H1 (cell line): ENCODE measurements at regions not wholly inside any gene's neighbourhood (a gene's known extent, or its start where the extent isn't known, plus 50 kb on each side); places are given as distances from the start of the nearest gene placed in this dataset.

Experiments
- CTCF ChIA-PET: fragments of 300-600 bp; sonication (Branson Sonifier 250); formaldehyde crosslinking; loops from one replicate; lab custom pipeline; 2021; ENCODE audit not compliant: partially characterized antibody; lab: Charles Lee
- POLR2A ChIA-PET: fragments of 300-600 bp; sonication (Branson Sonifier 250); formaldehyde crosslinking; loops from one replicate; lab custom pipeline; 2021; ENCODE audit warnings: inconsistent platforms; ENCODE audit not compliant: partially characterized antibody; lab: Charles Lee
- DNase-seq, 2 experiments: peaks; one replicate each; pipeline versions ENCODE4 v3.0.0 to v3.0.0-alpha.2; 2010 to 2022; ENCODE audit warnings: low spot score in 2 of 2, low read depth in 1 of 2, mixed read lengths in 1 of 2
- FAIRE-seq: peaks from 2 replicates; lab custom pipeline; 2011; peaks lifted over from hg19 to GRCh38; lab: Jason Lieb, UNC
- H2AFZ ChIP-seq: 2 replicates; pipeline ENCODE4 v1.8.1; 2012; ENCODE audit warnings: low read length, inconsistent platforms
- H2AK5ac ChIP-seq: 2 replicates; pipeline ENCODE4 v1.6.1; 2013; ENCODE audit warnings: low read depth, low read length
- H2BK120ac ChIP-seq: replicated peaks from 2 replicates; pipeline ENCODE3; 2013; ENCODE audit warnings: low read depth, low read length, inconsistent platforms
- H2BK12ac ChIP-seq: 2 replicates; pipeline ENCODE4 v1.6.1; 2013; ENCODE audit warnings: low read depth, low read length
- H2BK15ac ChIP-seq: 2 replicates; pipeline ENCODE4 v1.6.1; 2013; ENCODE audit warnings: low read length
- H2BK20ac ChIP-seq: 2 replicates; pipeline ENCODE4 v1.6.1; 2013; ENCODE audit warnings: low read length
- H2BK5ac ChIP-seq: 2 replicates; pipeline ENCODE4 v1.6.1; 2013; ENCODE audit warnings: low read depth, low read length
- H3K14ac ChIP-seq: 2 replicates; pipeline ENCODE4 v1.6.1; 2013; ENCODE audit warnings: inconsistent platforms; ENCODE audit not compliant: insufficient read length
- H3K18ac ChIP-seq: 2 replicates; pipeline ENCODE4 v1.6.1; 2013; ENCODE audit warnings: low read length; ENCODE audit errors: extremely low read depth
- H3K23ac ChIP-seq: 2 replicates; pipeline ENCODE4 v1.6.1; 2013; ENCODE audit warnings: inconsistent platforms; ENCODE audit not compliant: insufficient read length
- H3K23me2 ChIP-seq: 2 replicates; pipeline ENCODE4 v1.6.1; 2013; ENCODE audit warnings: low read depth, low read length
- H3K27ac ChIP-seq: 2 replicates; pipeline ENCODE4 v1.6.1; 2011; ENCODE audit warnings: low read depth, low read length, inconsistent platforms
- H3K27me3 ChIP-seq, 4 experiments: replicated peaks in 1 of 4; 1 replicate in 1 of 4; 2 replicates in 3 of 4; pipeline versions ENCODE4 v1.6.1 to v1.8.1; 2011 to 2013; ENCODE audit warnings: low read length in 3 of 4, mild to moderate bottlenecking in 3 of 4, inconsistent platforms in 2 of 4, mixed read lengths in 2 of 4, moderate library complexity in 1 of 4; ENCODE audit not compliant: control insufficient read depth in 3 of 4, insufficient read depth in 3 of 4; ENCODE audit errors: extremely low read depth in 1 of 4
- H3K36me3 ChIP-seq, 4 experiments: 2 replicates each; pipeline versions ENCODE4 v1.6.1 to v1.8.1; 2011 to 2013; ENCODE audit warnings: mild to moderate bottlenecking in 4 of 4, low read length in 3 of 4, moderate library complexity in 2 of 4, control low read depth in 1 of 4, inconsistent platforms in 1 of 4; ENCODE audit not compliant: insufficient read depth in 4 of 4, control insufficient read depth in 2 of 4
- H3K4ac ChIP-seq: replicated peaks from 2 replicates; pipeline ENCODE3; 2013; ENCODE audit warnings: low read length, low read depth, mixed read lengths, inconsistent platforms; ENCODE audit not compliant: insufficient read length
- H3K4me1 ChIP-seq, 4 experiments: replicated peaks in 1 of 4; 1 replicate in 1 of 4; 2 replicates in 3 of 4; pipeline versions ENCODE4 v1.6.1 to v1.8.1; 2011 to 2013; ENCODE audit warnings: low read length in 3 of 4, inconsistent platforms in 2 of 4, mixed read lengths in 1 of 4; ENCODE audit not compliant: insufficient read depth in 4 of 4, control insufficient read depth in 3 of 4
- H3K4me2 ChIP-seq, 2 experiments: 2 replicates each; pipeline versions ENCODE4 v1.6.1 to v1.8.1; 2011 to 2013; ENCODE audit warnings: low read depth in 2 of 2, low read length in 2 of 2, control low read depth in 1 of 2, inconsistent platforms in 1 of 2, mild to moderate bottlenecking in 1 of 2; ENCODE audit not compliant: insufficient read depth in 1 of 2
- H3K4me3 ChIP-seq, 4 experiments: fragments of 200-600, 300-600 bp in 1 of 4; sonication (generic), shearing (Covaris generic), sonication (Bioruptor Twin) in 1 of 4; 2 replicates each; pipeline versions ENCODE4 v1.5.1 to v1.8.1; 2011 to 2016; ENCODE audit warnings: low read length in 4 of 4, low read depth in 3 of 4, control low read depth in 2 of 4, inconsistent platforms in 2 of 4, mild to moderate bottlenecking in 2 of 4, mixed read lengths in 1 of 4, moderate library complexity in 1 of 4; ENCODE audit not compliant: insufficient read depth in 2 of 4; ENCODE audit errors: extremely low read depth in 1 of 4
- H3K56ac ChIP-seq: replicated peaks from 2 replicates; pipeline ENCODE3; 2013; ENCODE audit warnings: low read depth, mild to moderate bottlenecking, mixed read lengths, low read length, inconsistent platforms; ENCODE audit not compliant: insufficient read length
- H3K79me1 ChIP-seq: 2 replicates; pipeline ENCODE4 v1.6.1; 2013; ENCODE audit warnings: low read depth, low read length, control low read depth
- H3K79me2 ChIP-seq, 2 experiments: 2 replicates each; pipeline versions ENCODE4 v1.6.1 to v1.8.1; 2012 to 2013; ENCODE audit warnings: low read length in 2 of 2, mild to moderate bottlenecking in 2 of 2, inconsistent platforms in 1 of 2; ENCODE audit not compliant: insufficient read depth in 2 of 2, control insufficient read depth in 1 of 2
- H3K9ac ChIP-seq, 4 experiments: replicated peaks in 1 of 4; 1 replicate in 1 of 4; 2 replicates in 3 of 4; pipeline versions ENCODE4 v1.6.1 to v1.8.1; 2011 to 2013; ENCODE audit warnings: low read depth in 3 of 4, low read length in 3 of 4, control low read depth in 2 of 4, mild to moderate bottlenecking in 2 of 4, moderate library complexity in 2 of 4, inconsistent platforms in 1 of 4; ENCODE audit errors: extremely low read depth in 1 of 4
- H3K9me3 ChIP-seq, 2 experiments: 2 replicates each; pipeline versions ENCODE4 v1.6.1 to v1.8.1; 2012 to 2013; ENCODE audit warnings: mild to moderate bottlenecking in 2 of 2, moderate library complexity in 2 of 2, control low read depth in 1 of 2, inconsistent platforms in 1 of 2, low read depth in 1 of 2, low read length in 1 of 2, mixed read lengths in 1 of 2; ENCODE audit not compliant: insufficient read depth in 2 of 2
- H4K20me1 ChIP-seq, 2 experiments: replicated peaks in 1 of 2; 2 replicates each; pipeline versions ENCODE3 to v1.8.1; 2011 to 2013; ENCODE audit warnings: inconsistent platforms in 2 of 2, low read length in 2 of 2, mild to moderate bottlenecking in 1 of 2; ENCODE audit not compliant: insufficient read depth in 2 of 2, control insufficient read depth in 1 of 2
- H4K5ac ChIP-seq: 2 replicates; pipeline ENCODE4 v1.6.1; 2013; ENCODE audit warnings: low read length, low read depth, mixed read lengths, inconsistent platforms; ENCODE audit not compliant: insufficient read length
- H4K8ac ChIP-seq: 2 replicates; pipeline ENCODE4 v1.8.0; 2013; ENCODE audit warnings: mild to moderate bottlenecking, moderate library complexity, low read length, inconsistent platforms; ENCODE audit not compliant: insufficient read depth; ENCODE audit errors: extremely low read depth
- H4K91ac ChIP-seq: replicated peaks from 2 replicates; pipeline ENCODE3; 2013; ENCODE audit warnings: low read length, mixed read lengths, inconsistent platforms; ENCODE audit not compliant: insufficient read length
- ASH2L ChIP-seq: fragments of 200-600, 300-600 bp; sonication (generic); IDR thresholded peaks from one replicate; pipeline ENCODE4 v1.7.1; 2017; ENCODE audit warnings: low read length
- BACH1 ChIP-seq: IDR thresholded peaks from 2 replicates; pipeline ENCODE4 v1.6.1; 2012; ENCODE audit warnings: low read length, improper control_type of control experiment
- CBX5 ChIP-seq: fragments of 300-800, 300-1000 bp; sonication (generic); IDR thresholded peaks from 2 replicates; pipeline ENCODE4 v1.7.1; 2016; ENCODE audit warnings: antibody characterized with exemption, low read length, low read depth
- EP300 ChIP-seq, 2 experiments: IDR thresholded peaks; 1 replicate in 1 of 2; 2 replicates in 1 of 2; pipeline ENCODE4 v1.6.1; 2011 to 2012; ENCODE audit warnings: low read depth in 2 of 2, low read length in 2 of 2, mild to moderate bottlenecking in 2 of 2, borderline replicate concordance in 1 of 2, inconsistent platforms in 1 of 2, moderate library complexity in 1 of 2
- FOSL1 ChIP-seq: IDR thresholded peaks from 2 replicates; pipeline ENCODE4 v1.6.1; 2011; ENCODE audit warnings: mild to moderate bottlenecking, low read depth, low read length, moderate library complexity; ENCODE audit not compliant: insufficient read depth
- GTF2F1 ChIP-seq: IDR thresholded peaks from 2 replicates; pipeline ENCODE4 v1.6.1; 2012; ENCODE audit warnings: low read depth, low read length, improper control_type of control experiment, borderline replicate concordance
- HDAC6 ChIP-seq: IDR thresholded peaks from one replicate; pipeline ENCODE4 v1.7.1; 2012; ENCODE audit warnings: low read depth, mild to moderate bottlenecking, inconsistent platforms, low read length, moderate library complexity
- MAFK ChIP-seq: IDR thresholded peaks from 2 replicates; pipeline ENCODE4 v1.6.1; 2012; ENCODE audit warnings: low read depth, mild to moderate bottlenecking, improper control_type of control experiment, low read length
- POU5F1 ChIP-seq: IDR thresholded peaks from 2 replicates; pipeline ENCODE4 v1.6.1; 2011; ENCODE audit warnings: low read depth, mild to moderate bottlenecking, low read length, moderate library complexity
- SP4 ChIP-seq: IDR thresholded peaks from 2 replicates; pipeline ENCODE4 v1.6.1; 2012; ENCODE audit warnings: low read length, inconsistent platforms
- SRF ChIP-seq: IDR thresholded peaks from 2 replicates; pipeline ENCODE4 v1.6.1; 2011; ENCODE audit warnings: mild to moderate bottlenecking, low read depth, low read length, moderate library complexity
- TEAD4 ChIP-seq: IDR thresholded peaks from 2 replicates; pipeline ENCODE4 v1.6.1; 2012; ENCODE audit warnings: low read depth, low read length, inconsistent platforms, mixed read lengths
- USF2 ChIP-seq: IDR thresholded peaks from 2 replicates; pipeline ENCODE4 v1.6.1; 2011; ENCODE audit warnings: low read length, improper control_type of control experiment
- ZNF274 ChIP-seq: IDR thresholded peaks from 2 replicates; pipeline ENCODE4 v1.7.0; 2012; ENCODE audit warnings: low read length, borderline replicate concordance; ENCODE audit errors: extremely low read depth
- WGBS, 2 experiments: shearing (Covaris generic) in 1 of 2; methylation state at CpG; one replicate each; pipeline versions ENCODE4 v1.1.6 to v1.1.7; 2013 to 2015; ENCODE audit warnings: low lambda C conversion rate in 2 of 2, mixed read lengths in 2 of 2, inconsistent platforms in 1 of 2, low coverage in 1 of 2, missing lambda C conversion rate in 1 of 2; ENCODE audit not compliant: insufficient replicate concordance in 2 of 2, insufficient coverage in 1 of 2, insufficient read length in 1 of 2; ENCODE audit errors: extremely low coverage in 1 of 2, missing lambda C conversion rate in 1 of 2; 5-methylcytosine and 5-hydroxymethylcytosine counted together

- H3K23me2 ChIP-seq: no peaks in the 10 kb centered on the region; the same call in 1 of the 2 replicates
- no peaks in the 10 kb centered on the region for H3K36me3 ChIP-seq
- no peak overlapping the region for H2BK5ac ChIP-seq
- no peak overlapping the region for H3K56ac ChIP-seq
- no peaks in the 10 kb centered on the region for H3K9me3 ChIP-seq
- H3K14ac ChIP-seq: no peak overlapping the region
- H3K27ac ChIP-seq: no peak overlapping the region
- no peak overlapping the region for H3K23ac ChIP-seq
- no peak overlapping the region for H3K9ac ChIP-seq
- CTCF ChIA-PET: no interaction called here
- POLR2A ChIA-PET: no interaction called here
- no peak overlapping the region for H4K91ac ChIP-seq
- WGBS, 2 experiments: 89% methylated on average over 2 of the region's 2 CpGs; no CpG with 5 or more reads in 1 of the 2 experiments
- H3K4ac ChIP-seq: no peak overlapping the region
- DNase-seq: no peak
- no peak for FAIRE-seq
- H3K4me3 ChIP-seq: no peak overlapping the region
- H3K4me1 ChIP-seq: no peaks in the 10 kb centered on the region
- no peak overlapping the region for H2BK20ac ChIP-seq
- H2BK12ac ChIP-seq: no peak overlapping the region
- H3K18ac ChIP-seq: no peak overlapping the region
- no peak overlapping the region for H3K4me2 ChIP-seq
- no peaks in the 10 kb centered on the region for H4K20me1 ChIP-seq
- H3K79me1 ChIP-seq: no peaks in the 10 kb centered on the region
- no peak overlapping the region for H2AK5ac ChIP-seq
- no peaks in the 10 kb centered on the region for H3K79me2 ChIP-seq
- H4K5ac ChIP-seq: no peak overlapping the region
- no peaks in the 10 kb centered on the region for H3K27me3 ChIP-seq
- H4K8ac ChIP-seq: no peak overlapping the region
- no peak overlapping the region for H2BK15ac ChIP-seq
- H2AFZ ChIP-seq: no peak overlapping the region
- H2BK120ac ChIP-seq: no peak overlapping the region
- TF ChIP-seq USF2: no peak
- no peak for TF ChIP-seq TEAD4
- TF ChIP-seq SRF: no peak
- no peak for TF ChIP-seq HDAC6
- TF ChIP-seq MAFK: no peak
- TF ChIP-seq GTF2F1: no peak
- TF ChIP-seq ASH2L: no peak
- TF ChIP-seq SP4: no peak
- no peak for TF ChIP-seq ZNF274
- no peak for TF ChIP-seq POU5F1
- no peak for TF ChIP-seq BACH1
- no peak for TF ChIP-seq EP300 (IDR thresholded peaks at IDR 0.05; ENCODE audit: borderline replicate concordance in 1 of 2, low read depth in 2 of 2, low read length in 2 of 2)
- no peak for TF ChIP-seq CBX5
- no peak for TF ChIP-seq FOSL1
Observed at GRCh38 chr4:79598214-79598613, 190.2 kb upstream of the GK2 start.
